ENCODE measurements at regions not wholly inside any gene's neighbourhood (a gene's known extent, or its start where the extent isn't known, plus 50 kb on each side); places are given as distances from the start of the nearest gene placed in this dataset.

- WGBS (ENCODE audit: insufficient coverage, low coverage, low lambda C conversion rate, missing lambda C conversion rate): 42% methylated on average over 1 of the region's 1 CpG
- Histone ChIP-seq H3K4me3 (no peak overlapping the region), H3K27ac (no peak overlapping the region), H3K27me3 (no peaks in the 10 kb centered on the region), H3K36me3 (no peaks in the 10 kb centered on the region), H3K4me1 (no peaks in the 10 kb centered on the region), H3K9me3 (no peaks in the 10 kb centered on the region)
- ATAC-seq: no peak
- TF ChIP-seq CTCF (IDR thresholded peaks at IDR 0.05) (no peak), POLR2A (IDR thresholded peaks at IDR 0.05) (no peak)
- DNase-seq: no peak
- intact Hi-C loops (cut with DNase I): no loop called here
Measured at GRCh38 chr18:40630496-40630895, 1324.5 kb upstream of the PIK3C3 start.

GRCh38 chr18:40624959-40625358 is 1330.1 kb upstream of the PIK3C3 start:
- Histone ChIP-seq H3K27me3 (no peaks in the 10 kb centered on the region), H3K4me3 (no peak overlapping the region), H3K36me3 (no peaks in the 10 kb centered on the region), H3K4me1 (no peaks in the 10 kb centered on the region), H3K9me3 (no peaks in the 10 kb centered on the region), H3K27ac (no peak overlapping the region)
- TF ChIP-seq POLR2A (IDR thresholded peaks at IDR 0.05) (no peak), CTCF (IDR thresholded peaks at IDR 0.05) (no peak)
- WGBS (ENCODE audit: insufficient coverage, low coverage, low lambda C conversion rate, missing lambda C conversion rate): 48% methylated on average over 4 of the region's 4 CpGs
- DNase-seq (no peak), ATAC-seq (no peak)
- intact Hi-C loops (cut with DNase I): no loop called here

- Histone ChIP-seq H3K9me3 (no peaks in the 10 kb centered on the region), H3K4me3 (no peak overlapping the region), H3K27ac (no peak overlapping the region), H3K36me3 (no peaks in the 10 kb centered on the region), H3K27me3 (no peaks in the 10 kb centered on the region), H3K4me1 (no peaks in the 10 kb centered on the region)
- DNase-seq (no peak), ATAC-seq (no peak)
- intact Hi-C loops (cut with DNase I): no loop called here
- TF ChIP-seq POLR2A (IDR thresholded peaks at IDR 0.05): no peak
- no peak for TF ChIP-seq CTCF (IDR thresholded peaks at IDR 0.05)
Measured at GRCh38 chr18:40613721-40614120, 1341.3 kb upstream of the PIK3C3 start.

- Histone ChIP-seq H3K27ac (no peak overlapping the region), H3K9me3 (no peaks in the 10 kb centered on the region), H3K27me3 (no peaks in the 10 kb centered on the region), H3K36me3 (no peaks in the 10 kb centered on the region), H3K4me1 (no peaks in the 10 kb centered on the region), H3K4me3 (no peak overlapping the region)
- intact Hi-C loops (cut with DNase I): no loop called here
- ATAC-seq (no peak), DNase-seq (no peak)
- 27% methylated on average over 1 of the region's 1 CpG for WGBS (ENCODE audit: insufficient coverage, low coverage, low lambda C conversion rate, missing lambda C conversion rate)
- no peak for TF ChIP-seq POLR2A (IDR thresholded peaks at IDR 0.05)
- TF ChIP-seq CTCF (IDR thresholded peaks at IDR 0.05): no peak
Measured at GRCh38 chr18:40612356-40612755, 1342.7 kb upstream of the PIK3C3 start.

GRCh38 chr18:40608226-40608625 is 1346.8 kb upstream of the PIK3C3 start:
- Histone ChIP-seq H3K4me1 (no peaks in the 10 kb centered on the region), H3K27ac (no peak overlapping the region), H3K9me3 (no peaks in the 10 kb centered on the region), H3K27me3 (no peaks in the 10 kb centered on the region), H3K36me3 (no peaks in the 10 kb centered on the region), H3K4me3 (no peak overlapping the region)
- WGBS (ENCODE audit: insufficient coverage, low coverage, low lambda C conversion rate, missing lambda C conversion rate): 21% methylated on average over 2 of the region's 2 CpGs
- ATAC-seq (no peak), DNase-seq (no peak)
- intact Hi-C loops (cut with DNase I): no loop called here
- TF ChIP-seq POLR2A (IDR thresholded peaks at IDR 0.05): no peak
- no peak for TF ChIP-seq CTCF (IDR thresholded peaks at IDR 0.05)
